GM23338 (cell line): ENCODE measurements at regions not wholly inside any gene's neighbourhood (a gene's known extent, or its start where the extent isn't known, plus 50 kb on each side); places are given as distances from the start of the nearest gene placed in this dataset.

Experiments
- ATAC-seq: fragments of 200-7000 bp; cut with Tn5 transposase; 3 replicates; pipeline ENCODE4 v1.9.1; 2020
- DNase-seq: peaks from one replicate; pipeline ENCODE4 v3.0.0-alpha.2; 2015; ENCODE audit warnings: low spot score
- H2AFZ ChIP-seq: fragments of 200-600 bp; sonication (generic); 2 replicates; pipeline ENCODE4 v1.8.0; 2016; ENCODE audit warnings: antibody characterized with exemption, mild to moderate bottlenecking, moderate library complexity
- H3F3A ChIP-seq: fragments of 200-600 bp; sonication (generic); replicated peaks from 2 replicates; pipeline ENCODE4 v1.8.0; 2017; ENCODE audit warnings: antibody characterized with exemption, mixed run types, low read depth
- H3K27ac ChIP-seq: fragments of 200-600 bp; sonication (generic); 2 replicates; pipeline ENCODE4 v1.6.1; 2016; ENCODE audit warnings: low read depth
- H3K27me3 ChIP-seq: fragments of 200-600 bp; sonication (generic); 2 replicates; pipeline ENCODE4 v1.8.0; 2016; ENCODE audit warnings: mild to moderate bottlenecking, mixed run types, moderate library complexity; ENCODE audit not compliant: insufficient read depth
- H3K36me3 ChIP-seq: fragments of 200-600 bp; sonication (generic); 2 replicates; pipeline ENCODE4 v1.8.0; 2016; ENCODE audit warnings: mild to moderate bottlenecking; ENCODE audit not compliant: insufficient read depth
- H3K4me1 ChIP-seq: fragments of 200-600 bp; sonication (generic); 2 replicates; pipeline ENCODE4 v1.8.0; 2016; ENCODE audit warnings: mild to moderate bottlenecking, moderate library complexity; ENCODE audit not compliant: insufficient read depth
- H3K4me2 ChIP-seq: fragments of 200-600 bp; sonication (generic); 2 replicates; pipeline ENCODE4 v1.7.1; 2017; ENCODE audit warnings: mixed run types
- H3K4me3 ChIP-seq: fragments of 200-600 bp; sonication (generic); 2 replicates; pipeline ENCODE4 v1.6.1; 2016; ENCODE audit warnings: mixed run types
- H3K79me2 ChIP-seq: fragments of 200-600 bp; sonication (generic); replicated peaks from 2 replicates; pipeline ENCODE4 v1.8.0; 2017; ENCODE audit warnings: mild to moderate bottlenecking; ENCODE audit not compliant: insufficient read depth
- H3K9me2 ChIP-seq: fragments of 200-600 bp; sonication (generic); 2 replicates; pipeline ENCODE4 v1.8.0; 2017; ENCODE audit not compliant: insufficient read depth
- H4K20me1 ChIP-seq: fragments of 200-600 bp; sonication (generic); replicated peaks from 2 replicates; pipeline ENCODE4 v1.8.0; 2017; ENCODE audit warnings: mild to moderate bottlenecking; ENCODE audit not compliant: insufficient read depth
- H3K27ac Mint-ChIP-seq: 2 replicates; pipeline ENCODE4 v1.8.0; 2020; ENCODE audit warnings: inconsistent platforms, mild to moderate bottlenecking, moderate library complexity, mixed read lengths
- H3K27me3 Mint-ChIP-seq: 3 replicates; pipeline ENCODE4 v1.8.0; 2022; ENCODE audit warnings: low read depth, mild to moderate bottlenecking, moderate library complexity, mixed read lengths, inconsistent platforms; ENCODE audit not compliant: insufficient read depth, poor library complexity
- H3K36me3 Mint-ChIP-seq: 3 replicates; pipeline ENCODE4 v1.8.0; 2021; ENCODE audit warnings: low read depth, mild to moderate bottlenecking, inconsistent platforms, moderate library complexity, mixed read lengths
- H3K4me1 Mint-ChIP-seq: 3 replicates; pipeline ENCODE4 v1.8.0; 2020; ENCODE audit warnings: mild to moderate bottlenecking, inconsistent platforms, mixed read lengths
- H3K4me3 Mint-ChIP-seq: 3 replicates; pipeline ENCODE4 v1.8.0; 2021; ENCODE audit warnings: moderate library complexity, mild to moderate bottlenecking, inconsistent platforms, mixed read lengths
- H3K9me3 Mint-ChIP-seq: 3 replicates; pipeline ENCODE4 v1.8.0; 2020; ENCODE audit warnings: moderate library complexity, mild to moderate bottlenecking, inconsistent platforms, mixed read lengths
- CREB1 ChIP-seq: fragments of 250-450 bp; sonication (Bioruptor Pico); IDR thresholded peaks from 2 replicates; pipeline ENCODE4 v1.5.0; 2020; ENCODE audit warnings: low read depth, mild to moderate bottlenecking, moderate library complexity
- JUNB ChIP-seq: IDR thresholded peaks from one replicate; pipeline ENCODE4 v1.6.1; 2016; ENCODE audit warnings: antibody characterized with exemption; ENCODE audit not compliant: unreplicated experiment
- NANOG ChIP-seq: IDR thresholded peaks from 2 replicates; pipeline ENCODE4 v1.6.1; 2016; ENCODE audit warnings: antibody characterized with exemption, borderline replicate concordance
- STAT1 ChIP-seq: IDR thresholded peaks from one replicate; pipeline ENCODE4 v1.6.1; 2016; ENCODE audit warnings: antibody characterized with exemption; ENCODE audit not compliant: unreplicated experiment
- ZNF331 ChIP-seq: fragments of 250-450 bp; sonication (Bioruptor Pico); IDR thresholded peaks from 2 replicates; pipeline ENCODE4 v1.5.0; 2020; ENCODE audit warnings: low read depth, mild to moderate bottlenecking, moderate library complexity
- TF ChIP-seq, protein P1 (sequence below), 2 experiments: fragments of 200-600 bp in 1 of 2; sonication (generic) in 1 of 2; conservative IDR thresholded peaks; 2 replicates each; pipeline versions ENCODE4 v1.5.1 to v1.6.1; 2016 to 2017; ENCODE audit warnings: antibody characterized with exemption in 2 of 2, low read depth in 2 of 2, mild to moderate bottlenecking in 2 of 2, moderate library complexity in 1 of 2
- TF ChIP-seq, protein P2 (sequence below): IDR thresholded peaks from one replicate; pipeline ENCODE4 v1.6.1; 2018; ENCODE audit warnings: antibody characterized with exemption; ENCODE audit not compliant: unreplicated experiment

DNA sequence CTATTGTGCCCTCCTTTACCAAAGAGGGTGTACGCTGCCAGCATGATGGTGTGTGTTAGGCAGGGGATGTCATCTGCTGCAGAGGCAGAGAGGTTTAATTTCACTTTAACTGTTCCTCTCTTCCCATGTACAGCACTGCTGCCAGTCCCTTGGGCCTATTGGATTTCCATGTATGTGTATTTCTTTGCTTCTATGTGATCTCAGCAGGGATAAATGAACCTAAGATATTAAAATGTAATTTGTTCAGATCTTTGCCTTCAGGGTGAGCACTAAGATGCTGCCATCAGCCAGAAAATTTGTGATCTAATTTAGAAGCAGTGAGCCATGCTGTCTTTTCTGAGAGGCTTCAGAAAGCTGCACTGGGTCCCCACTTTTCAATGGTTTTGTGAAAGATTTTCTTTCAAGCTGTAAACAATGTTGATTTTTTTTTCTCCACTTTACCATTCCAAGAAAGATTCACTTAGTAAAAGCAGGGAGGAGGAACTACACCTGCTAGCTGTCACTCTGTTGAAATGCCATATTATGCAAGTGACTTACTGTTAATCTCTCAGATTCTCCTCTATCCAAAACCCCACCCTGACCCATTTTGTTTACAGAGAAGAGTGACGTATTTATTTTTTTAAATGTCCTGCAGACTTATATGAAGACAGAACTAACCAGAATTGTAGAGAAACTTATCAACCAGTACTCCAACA lies 261.9 kb downstream of the TBL1XR1 start:
- Mint-ChIP-seq H3K4me3 (no peak overlapping the region), H3K27me3 (peaks cover 3% of the 10 kb centered on the region), H3K27ac (no peak overlapping the region), H3K36me3 (peaks cover 6% of the 10 kb centered on the region; the same call in 2 of the 3 replicates), H3K4me1 (no peaks in the 10 kb centered on the region; the same call in 2 of the 3 replicates), H3K9me3 (peaks cover 2% of the 10 kb centered on the region; the same call in 2 of the 3 replicates)
- Histone ChIP-seq H3K36me3 (no peaks in the 10 kb centered on the region), H3K27ac (no peak overlapping the region), H3K4me1 (no peaks in the 10 kb centered on the region), H3K79me2 (no peaks in the 10 kb centered on the region), H4K20me1 (no peaks in the 10 kb centered on the region), H3K27me3 (no peaks in the 10 kb centered on the region), H3K4me3 (no peak overlapping the region), H3K9me2 (no peaks in the 10 kb centered on the region), H3F3A (no peaks in the 10 kb centered on the region), H3K4me2 (no peak overlapping the region), H2AFZ (no peak overlapping the region)
- TF ChIP-seq ZNF331 (CRISPR knock-in tag), result no peak
- TF ChIP-seq, protein P1, sequence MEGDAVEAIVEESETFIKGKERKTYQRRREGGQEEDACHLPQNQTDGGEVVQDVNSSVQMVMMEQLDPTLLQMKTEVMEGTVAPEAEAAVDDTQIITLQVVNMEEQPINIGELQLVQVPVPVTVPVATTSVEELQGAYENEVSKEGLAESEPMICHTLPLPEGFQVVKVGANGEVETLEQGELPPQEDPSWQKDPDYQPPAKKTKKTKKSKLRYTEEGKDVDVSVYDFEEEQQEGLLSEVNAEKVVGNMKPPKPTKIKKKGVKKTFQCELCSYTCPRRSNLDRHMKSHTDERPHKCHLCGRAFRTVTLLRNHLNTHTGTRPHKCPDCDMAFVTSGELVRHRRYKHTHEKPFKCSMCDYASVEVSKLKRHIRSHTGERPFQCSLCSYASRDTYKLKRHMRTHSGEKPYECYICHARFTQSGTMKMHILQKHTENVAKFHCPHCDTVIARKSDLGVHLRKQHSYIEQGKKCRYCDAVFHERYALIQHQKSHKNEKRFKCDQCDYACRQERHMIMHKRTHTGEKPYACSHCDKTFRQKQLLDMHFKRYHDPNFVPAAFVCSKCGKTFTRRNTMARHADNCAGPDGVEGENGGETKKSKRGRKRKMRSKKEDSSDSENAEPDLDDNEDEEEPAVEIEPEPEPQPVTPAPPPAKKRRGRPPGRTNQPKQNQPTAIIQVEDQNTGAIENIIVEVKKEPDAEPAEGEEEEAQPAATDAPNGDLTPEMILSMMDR (conservative IDR thresholded peaks at IDR 0.05; ENCODE audit: low read depth in 2 of 2), result no peak
- DNase-seq (no peak), ATAC-seq (no peak)

DNA sequence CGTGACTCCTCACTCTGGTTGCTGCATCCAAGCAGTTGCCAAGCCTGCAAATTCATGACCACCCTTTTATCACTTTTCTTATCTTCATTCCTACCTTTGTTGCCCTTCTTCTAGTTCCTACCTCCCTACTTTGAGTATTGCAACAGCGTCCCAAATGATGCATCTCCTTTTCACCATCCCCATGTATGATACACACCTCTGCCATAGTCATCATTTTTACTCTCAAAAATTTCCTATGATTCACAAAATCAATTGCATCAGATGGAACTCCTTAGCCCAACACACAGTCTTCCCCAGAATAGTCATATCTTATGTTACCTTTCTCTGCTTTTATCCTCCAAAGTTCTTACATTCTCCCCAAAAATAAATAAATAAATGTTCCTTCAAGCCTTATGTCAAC lies 262.6 kb downstream of the TBL1XR1 start:
- no peaks in the 10 kb centered on the region for H4K20me1 ChIP-seq
- H3K4me3 ChIP-seq, result no peak overlapping the region
- H3K4me1 ChIP-seq, result no peaks in the 10 kb centered on the region
- Mint-ChIP-seq H3K36me3 (peaks cover 6% of the 10 kb centered on the region; the same call in 2 of the 3 replicates), H3K9me3 (peaks cover 2% of the 10 kb centered on the region; the same call in 2 of the 3 replicates), H3K27ac (no peak overlapping the region), H3K4me3 (no peak overlapping the region), H3K27me3 (peaks cover 3% of the 10 kb centered on the region), H3K4me1 (no peaks in the 10 kb centered on the region; the same call in 2 of the 3 replicates)
- H3K79me2 ChIP-seq, result no peaks in the 10 kb centered on the region
- H3F3A ChIP-seq, result no peaks in the 10 kb centered on the region
- no peaks in the 10 kb centered on the region for H3K36me3 ChIP-seq
- ATAC-seq (no peak), DNase-seq (no peak)
- no peaks in the 10 kb centered on the region for H3K27me3 ChIP-seq
- H3K27ac ChIP-seq, result no peak overlapping the region
- H3K9me2 ChIP-seq, result no peaks in the 10 kb centered on the region
- no peak for TF ChIP-seq CREB1 (CRISPR knock-in tag)
- no peak overlapping the region for H3K4me2 ChIP-seq
- H2AFZ ChIP-seq, result no peak overlapping the region

DNA sequence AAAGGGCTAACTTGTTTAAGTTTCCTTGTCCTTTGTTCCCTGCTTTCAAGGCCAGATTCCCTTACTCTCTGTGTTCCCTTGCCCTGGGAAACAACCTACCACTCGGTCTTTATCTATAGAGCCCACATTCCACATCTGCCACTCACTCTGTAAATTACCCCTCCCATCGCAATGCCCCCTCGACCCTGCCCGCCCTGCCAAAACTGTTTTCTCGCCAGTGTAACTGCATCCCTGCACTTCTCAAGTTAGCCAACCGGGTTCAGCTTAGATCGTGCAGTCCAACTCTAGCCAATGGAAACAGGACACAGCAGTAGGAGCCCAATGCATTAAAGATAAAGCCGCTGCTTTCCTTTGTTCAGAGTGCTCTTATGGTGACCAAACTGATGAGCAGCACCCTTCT lies 263.6 kb downstream of the TBL1XR1 start:
- H3K36me3 Mint-ChIP-seq, result peaks cover 6% of the 10 kb centered on the region; the same call in 2 of the 3 replicates
- peaks cover 2% of the 10 kb centered on the region; the same call in 2 of the 3 replicates for H3K9me3 Mint-ChIP-seq
- H3K36me3 ChIP-seq, result no peaks in the 10 kb centered on the region
- no peak for DNase-seq
- no peaks in the 10 kb centered on the region for H3K79me2 ChIP-seq
- no peak overlapping the region for H3K4me3 Mint-ChIP-seq
- peaks cover 3% of the 10 kb centered on the region for H3K27me3 Mint-ChIP-seq
- H3K27ac Mint-ChIP-seq, result no peak overlapping the region
- no peaks in the 10 kb centered on the region for H3K9me2 ChIP-seq
- no peaks in the 10 kb centered on the region; the same call in 2 of the 3 replicates for H3K4me1 Mint-ChIP-seq
- H3F3A ChIP-seq, result no peaks in the 10 kb centered on the region
- no peak overlapping the region for H3K27ac ChIP-seq
- ATAC-seq, result no peak
- H3K4me3 ChIP-seq, result no peak overlapping the region
- H3K4me2 ChIP-seq, result no peak overlapping the region
- H3K4me1 ChIP-seq, result no peaks in the 10 kb centered on the region
- no peaks in the 10 kb centered on the region for H4K20me1 ChIP-seq
- no peaks in the 10 kb centered on the region for H3K27me3 ChIP-seq
- H2AFZ ChIP-seq, result no peak overlapping the region
- TF ChIP-seq CREB1 (CRISPR knock-in tag) (no peak), STAT1 (no peak), JUNB (no peak), NANOG (no peak)
- TF ChIP-seq, protein P2, sequence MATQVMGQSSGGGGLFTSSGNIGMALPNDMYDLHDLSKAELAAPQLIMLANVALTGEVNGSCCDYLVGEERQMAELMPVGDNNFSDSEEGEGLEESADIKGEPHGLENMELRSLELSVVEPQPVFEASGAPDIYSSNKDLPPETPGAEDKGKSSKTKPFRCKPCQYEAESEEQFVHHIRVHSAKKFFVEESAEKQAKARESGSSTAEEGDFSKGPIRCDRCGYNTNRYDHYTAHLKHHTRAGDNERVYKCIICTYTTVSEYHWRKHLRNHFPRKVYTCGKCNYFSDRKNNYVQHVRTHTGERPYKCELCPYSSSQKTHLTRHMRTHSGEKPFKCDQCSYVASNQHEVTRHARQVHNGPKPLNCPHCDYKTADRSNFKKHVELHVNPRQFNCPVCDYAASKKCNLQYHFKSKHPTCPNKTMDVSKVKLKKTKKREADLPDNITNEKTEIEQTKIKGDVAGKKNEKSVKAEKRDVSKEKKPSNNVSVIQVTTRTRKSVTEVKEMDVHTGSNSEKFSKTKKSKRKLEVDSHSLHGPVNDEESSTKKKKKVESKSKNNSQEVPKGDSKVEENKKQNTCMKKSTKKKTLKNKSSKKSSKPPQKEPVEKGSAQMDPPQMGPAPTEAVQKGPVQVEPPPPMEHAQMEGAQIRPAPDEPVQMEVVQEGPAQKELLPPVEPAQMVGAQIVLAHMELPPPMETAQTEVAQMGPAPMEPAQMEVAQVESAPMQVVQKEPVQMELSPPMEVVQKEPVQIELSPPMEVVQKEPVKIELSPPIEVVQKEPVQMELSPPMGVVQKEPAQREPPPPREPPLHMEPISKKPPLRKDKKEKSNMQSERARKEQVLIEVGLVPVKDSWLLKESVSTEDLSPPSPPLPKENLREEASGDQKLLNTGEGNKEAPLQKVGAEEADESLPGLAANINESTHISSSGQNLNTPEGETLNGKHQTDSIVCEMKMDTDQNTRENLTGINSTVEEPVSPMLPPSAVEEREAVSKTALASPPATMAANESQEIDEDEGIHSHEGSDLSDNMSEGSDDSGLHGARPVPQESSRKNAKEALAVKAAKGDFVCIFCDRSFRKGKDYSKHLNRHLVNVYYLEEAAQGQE, result no peak
- TF ChIP-seq, protein P1 (conservative IDR thresholded peaks at IDR 0.05; ENCODE audit: low read depth in 2 of 2), result no peak
